ENCODE measurements at regions not wholly inside any gene's neighbourhood (a gene's known extent, or its start where the extent isn't known, plus 50 kb on each side); places are given as distances from the start of the nearest gene placed in this dataset.

DNA sequence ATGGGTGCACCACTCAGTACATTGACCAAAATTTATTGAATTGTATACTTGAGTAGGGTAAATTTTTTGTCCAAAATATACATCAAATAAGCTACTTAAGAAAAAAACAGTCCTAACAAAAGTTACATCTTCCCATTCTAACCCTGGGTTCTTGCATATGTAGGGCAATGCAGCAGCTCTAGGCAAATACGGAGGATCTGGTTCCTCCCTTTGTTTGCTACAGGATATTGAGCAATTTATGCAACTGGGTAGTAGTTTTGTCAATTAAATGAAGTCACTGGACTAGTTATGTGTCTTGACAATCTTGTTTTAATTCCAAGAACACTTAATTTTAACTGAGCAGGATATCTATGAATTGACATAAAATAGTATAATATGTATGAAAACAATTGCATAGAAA is 1507.2 kb upstream of the PIK3C3 start:
- Histone ChIP-seq H3K27me3 (ENCODE audit: control insufficient read depth, insufficient read depth, low read length) (no peaks in the 10 kb centered on the region), H3K4me3 (ENCODE audit: low read length) (no peak overlapping the region), H3K36me3 (ENCODE audit: control insufficient read depth, insufficient read depth, low read length) (no peaks in the 10 kb centered on the region), H3K4me1 (ENCODE audit: control insufficient read depth, insufficient read depth, low read length) (no peaks in the 10 kb centered on the region), H3K27ac (ENCODE audit: low read length) (no peak overlapping the region), H3K9me3 (ENCODE audit: control insufficient read depth, insufficient read depth, low read length) (no peaks in the 10 kb centered on the region)
- H3K4me3 Mint-ChIP-seq = no peak overlapping the region
- H3K27me3 Mint-ChIP-seq (ENCODE audit: low read depth in 2 of 2) = no peaks in the 10 kb centered on the region
- DNase-seq (no peak), ATAC-seq (no peak)
- no peak overlapping the region for H3K27ac Mint-ChIP-seq
- intact Hi-C loops (cut with micrococcal nuclease) = no loop called here
- H3K36me3 Mint-ChIP-seq = peaks cover 2% of the 10 kb centered on the region
- TF ChIP-seq, protein P1, sequence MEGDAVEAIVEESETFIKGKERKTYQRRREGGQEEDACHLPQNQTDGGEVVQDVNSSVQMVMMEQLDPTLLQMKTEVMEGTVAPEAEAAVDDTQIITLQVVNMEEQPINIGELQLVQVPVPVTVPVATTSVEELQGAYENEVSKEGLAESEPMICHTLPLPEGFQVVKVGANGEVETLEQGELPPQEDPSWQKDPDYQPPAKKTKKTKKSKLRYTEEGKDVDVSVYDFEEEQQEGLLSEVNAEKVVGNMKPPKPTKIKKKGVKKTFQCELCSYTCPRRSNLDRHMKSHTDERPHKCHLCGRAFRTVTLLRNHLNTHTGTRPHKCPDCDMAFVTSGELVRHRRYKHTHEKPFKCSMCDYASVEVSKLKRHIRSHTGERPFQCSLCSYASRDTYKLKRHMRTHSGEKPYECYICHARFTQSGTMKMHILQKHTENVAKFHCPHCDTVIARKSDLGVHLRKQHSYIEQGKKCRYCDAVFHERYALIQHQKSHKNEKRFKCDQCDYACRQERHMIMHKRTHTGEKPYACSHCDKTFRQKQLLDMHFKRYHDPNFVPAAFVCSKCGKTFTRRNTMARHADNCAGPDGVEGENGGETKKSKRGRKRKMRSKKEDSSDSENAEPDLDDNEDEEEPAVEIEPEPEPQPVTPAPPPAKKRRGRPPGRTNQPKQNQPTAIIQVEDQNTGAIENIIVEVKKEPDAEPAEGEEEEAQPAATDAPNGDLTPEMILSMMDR (IDR thresholded peaks at IDR 0.05) = no peak
- H3K4me1 Mint-ChIP-seq = no peaks in the 10 kb centered on the region
- H3K9me3 Mint-ChIP-seq = peaks cover 3 to 19% of the 10 kb centered on the region in 2 donors
- WGBS (ENCODE audit: insufficient coverage) = 70% methylated on average over 1 of the region's 1 CpG

DNA sequence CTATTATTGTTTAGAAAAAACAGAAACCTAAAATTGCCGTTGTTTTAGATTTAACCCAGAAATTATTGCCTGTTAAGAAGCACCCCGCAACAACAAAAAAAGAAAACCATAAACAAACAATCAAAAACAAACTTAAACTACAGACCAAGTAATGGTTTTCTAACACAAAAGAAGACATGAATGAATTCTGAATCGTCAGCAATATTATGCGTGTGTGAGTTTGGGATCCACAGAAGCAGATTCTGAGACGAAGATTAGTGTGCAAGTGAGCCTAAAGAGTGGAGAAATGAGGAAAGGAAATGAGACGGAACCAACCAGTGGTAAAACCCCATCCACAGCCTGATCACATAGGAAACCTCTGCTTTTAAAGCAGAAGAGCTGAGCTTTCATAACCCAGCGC is 1514.9 kb upstream of the PIK3C3 start:
- Mint-ChIP-seq H3K4me1 (no peaks in the 10 kb centered on the region), H3K27me3 (ENCODE audit: low read depth in 2 of 2) (no peaks in the 10 kb centered on the region), H3K27ac (no peak overlapping the region), H3K4me3 (no peak overlapping the region), H3K36me3 (no peaks in the 10 kb centered on the region), H3K9me3 (peaks cover 11 to 32% of the 10 kb centered on the region in 2 donors)
- ATAC-seq (no peak), DNase-seq (no peak)
- Histone ChIP-seq H3K27me3 (ENCODE audit: control insufficient read depth, insufficient read depth, low read length) (no peaks in the 10 kb centered on the region), H3K27ac (ENCODE audit: low read length) (no peak overlapping the region), H3K9me3 (ENCODE audit: control insufficient read depth, insufficient read depth, low read length) (no peaks in the 10 kb centered on the region), H3K36me3 (ENCODE audit: control insufficient read depth, insufficient read depth, low read length) (no peaks in the 10 kb centered on the region), H3K4me1 (ENCODE audit: control insufficient read depth, insufficient read depth, low read length) (no peaks in the 10 kb centered on the region), H3K4me3 (ENCODE audit: low read length) (no peak overlapping the region)
- WGBS (ENCODE audit: insufficient coverage) = 94% methylated on average over 6 of the region's 7 CpGs
- intact Hi-C loops (cut with micrococcal nuclease) = no loop called here
- TF ChIP-seq, protein P1 (IDR thresholded peaks at IDR 0.05) = no peak

DNA sequence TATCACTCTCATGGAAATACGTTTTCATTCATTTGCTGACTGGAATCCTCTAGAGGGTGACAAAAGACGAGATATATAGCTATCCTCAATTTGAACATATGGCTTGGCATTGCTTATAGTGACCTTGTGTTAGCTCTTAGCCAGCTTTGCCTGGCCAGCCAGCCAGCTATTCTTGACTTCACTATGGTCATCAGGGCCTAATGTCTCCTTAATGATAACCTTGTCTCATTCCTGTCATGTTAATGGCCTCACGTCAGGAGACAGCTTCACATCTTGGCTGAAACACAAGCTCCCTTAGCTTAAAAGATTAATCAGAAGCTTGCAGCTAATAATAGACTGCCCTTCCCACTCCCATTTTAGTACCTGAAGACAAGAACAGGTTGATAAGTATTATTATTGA is 1517.5 kb upstream of the PIK3C3 start:
- H3K4me3 ChIP-seq (ENCODE audit: low read length) = no peak overlapping the region
- ATAC-seq = no peak
- intact Hi-C loops (cut with micrococcal nuclease) = no loop called here

More for the DNA sequence above, 1517.5 kb upstream of the PIK3C3 start:
- Mint-ChIP-seq H3K4me1 (no peaks in the 10 kb centered on the region), H3K4me3 (no peak overlapping the region), H3K27ac (no peak overlapping the region), H3K36me3 (no peaks in the 10 kb centered on the region), H3K27me3 (ENCODE audit: low read depth in 2 of 2) (no peaks in the 10 kb centered on the region), H3K9me3 (peaks cover 9 to 22% of the 10 kb centered on the region in 2 donors)
- TF ChIP-seq, protein P1 (IDR thresholded peaks at IDR 0.05) = no peak
- no peak overlapping the region for H3K27ac ChIP-seq (ENCODE audit: low read length)
- no peaks in the 10 kb centered on the region for H3K27me3 ChIP-seq (ENCODE audit: control insufficient read depth, insufficient read depth, low read length)
- no peaks in the 10 kb centered on the region for H3K4me1 ChIP-seq (ENCODE audit: control insufficient read depth, insufficient read depth, low read length)
- H3K9me3 ChIP-seq (ENCODE audit: control insufficient read depth, insufficient read depth, low read length) = no peaks in the 10 kb centered on the region
- H3K36me3 ChIP-seq (ENCODE audit: control insufficient read depth, insufficient read depth, low read length) = no peaks in the 10 kb centered on the region
- 83% methylated on average over 3 of the region's 3 CpGs for WGBS (ENCODE audit: insufficient coverage)
- no peak for DNase-seq
